ENCODE measurements at regions not wholly inside any gene's neighbourhood (a gene's known extent, or its start where the extent isn't known, plus 50 kb on each side); places are given as distances from the start of the nearest gene placed in this dataset.

DNA sequence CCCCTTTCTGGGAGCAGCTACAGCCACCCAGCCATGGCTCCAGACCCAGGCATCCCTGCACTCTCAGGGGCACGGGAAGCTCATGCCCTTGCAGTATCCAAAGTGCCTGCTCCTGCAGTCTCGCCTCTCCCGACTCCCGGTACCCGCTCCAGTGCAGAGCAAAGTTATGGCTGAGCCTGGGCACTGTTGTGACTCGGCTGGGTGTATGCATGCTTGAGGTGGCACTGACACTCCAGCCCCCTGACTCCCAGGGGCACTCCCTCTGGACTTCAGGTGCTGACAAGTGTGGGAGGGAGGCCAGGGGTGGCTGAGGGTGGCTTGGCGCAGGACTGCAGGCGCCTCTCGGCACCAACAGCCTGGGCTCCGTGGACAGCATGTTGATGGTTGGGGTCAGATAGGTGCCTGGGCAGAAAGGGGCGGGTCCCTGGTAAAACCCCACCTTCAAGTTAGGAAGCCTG lies 580.1 kb upstream of the ADGRL2 start:
- TF ChIP-seq, protein P1, sequence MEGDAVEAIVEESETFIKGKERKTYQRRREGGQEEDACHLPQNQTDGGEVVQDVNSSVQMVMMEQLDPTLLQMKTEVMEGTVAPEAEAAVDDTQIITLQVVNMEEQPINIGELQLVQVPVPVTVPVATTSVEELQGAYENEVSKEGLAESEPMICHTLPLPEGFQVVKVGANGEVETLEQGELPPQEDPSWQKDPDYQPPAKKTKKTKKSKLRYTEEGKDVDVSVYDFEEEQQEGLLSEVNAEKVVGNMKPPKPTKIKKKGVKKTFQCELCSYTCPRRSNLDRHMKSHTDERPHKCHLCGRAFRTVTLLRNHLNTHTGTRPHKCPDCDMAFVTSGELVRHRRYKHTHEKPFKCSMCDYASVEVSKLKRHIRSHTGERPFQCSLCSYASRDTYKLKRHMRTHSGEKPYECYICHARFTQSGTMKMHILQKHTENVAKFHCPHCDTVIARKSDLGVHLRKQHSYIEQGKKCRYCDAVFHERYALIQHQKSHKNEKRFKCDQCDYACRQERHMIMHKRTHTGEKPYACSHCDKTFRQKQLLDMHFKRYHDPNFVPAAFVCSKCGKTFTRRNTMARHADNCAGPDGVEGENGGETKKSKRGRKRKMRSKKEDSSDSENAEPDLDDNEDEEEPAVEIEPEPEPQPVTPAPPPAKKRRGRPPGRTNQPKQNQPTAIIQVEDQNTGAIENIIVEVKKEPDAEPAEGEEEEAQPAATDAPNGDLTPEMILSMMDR (IDR thresholded peaks at IDR 0.05; ENCODE audit: insufficient read depth, low read length, poor library complexity, severe bottlenecking) = no peak
- TF ChIP-seq EZH2phosphoT487 (conservative IDR thresholded peaks at IDR 0.05; ENCODE audit: low read length) = no peak

All from SU-DHL-6 (cell line).